DMS114 treated with DMSO at 0.1 percent for 48 hours (cell line): ENCODE measurements at regions not wholly inside any gene's neighbourhood (a gene's known extent, or its start where the extent isn't known, plus 50 kb on each side); places are given as distances from the start of the nearest gene placed in this dataset.
"Not testable (repeated sequence)": the region's sequence is repeated elsewhere in the genome, so short reads cannot be mapped to it uniquely, and the experiment has no call there.

Experiments used
- DNase-seq: peaks from one replicate; lab custom pipeline; 2025; ENCODE audit not compliant: unreplicated experiment; lab: John Stamatoyannopoulos, UW

GRCh38 chr6:8969747-8970146 lies 534.4 kb upstream of the SLC35B3 start:
- no peak for DNase-seq

DNA sequence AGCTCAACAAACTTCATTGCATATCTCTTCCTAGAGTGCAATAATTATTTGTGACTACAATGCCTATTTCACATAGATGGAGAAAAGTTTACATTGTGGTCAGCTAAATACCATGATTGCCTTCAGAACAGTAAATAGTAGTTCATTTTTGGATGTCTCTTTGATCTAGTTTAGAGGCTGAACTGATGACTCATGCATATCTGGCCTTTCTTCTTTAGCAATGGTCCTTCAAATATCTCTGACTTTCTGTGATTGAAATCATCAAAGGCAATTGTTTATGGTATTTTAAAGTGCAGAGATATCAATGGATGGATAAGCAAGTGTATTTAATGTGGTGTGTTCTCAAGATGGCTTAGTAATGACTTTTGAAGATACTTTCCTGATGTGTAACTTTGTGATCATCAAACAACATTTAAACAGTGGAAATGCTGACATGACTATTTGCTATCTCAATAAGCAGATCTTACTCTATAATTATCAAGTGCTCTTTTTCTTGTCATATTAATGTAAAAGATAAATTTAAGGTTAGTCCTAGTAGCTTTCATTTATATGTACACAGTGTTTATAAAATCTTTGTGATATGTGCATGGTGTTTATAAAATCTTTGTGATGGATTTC lies 523.7 kb upstream of the SLC35B3 start:
- DNase-seq, result no peak

GRCh38 chr6:8953310-8953709 lies 518.0 kb upstream of the SLC35B3 start:
- DNase-seq, result no peak

DNA sequence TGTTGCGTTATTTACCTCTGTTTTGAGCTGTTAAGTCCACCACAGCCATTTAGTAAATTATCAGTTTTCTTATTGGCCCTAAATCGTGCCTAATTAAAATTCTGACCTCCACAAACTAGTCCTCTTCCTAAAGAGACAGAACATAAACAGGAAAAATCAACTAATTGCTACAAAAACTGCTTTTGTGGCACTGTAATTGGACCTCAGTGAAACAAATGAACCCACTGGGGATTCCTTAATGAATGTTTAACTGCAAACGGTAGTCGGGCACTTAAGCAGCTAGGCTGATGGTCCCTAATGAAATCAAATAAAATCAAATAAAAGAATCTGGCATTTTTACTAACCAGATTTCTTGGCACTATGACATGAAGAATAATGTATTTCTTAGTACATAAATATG lies 513.4 kb upstream of the SLC35B3 start:
- no peak for DNase-seq

DNA sequence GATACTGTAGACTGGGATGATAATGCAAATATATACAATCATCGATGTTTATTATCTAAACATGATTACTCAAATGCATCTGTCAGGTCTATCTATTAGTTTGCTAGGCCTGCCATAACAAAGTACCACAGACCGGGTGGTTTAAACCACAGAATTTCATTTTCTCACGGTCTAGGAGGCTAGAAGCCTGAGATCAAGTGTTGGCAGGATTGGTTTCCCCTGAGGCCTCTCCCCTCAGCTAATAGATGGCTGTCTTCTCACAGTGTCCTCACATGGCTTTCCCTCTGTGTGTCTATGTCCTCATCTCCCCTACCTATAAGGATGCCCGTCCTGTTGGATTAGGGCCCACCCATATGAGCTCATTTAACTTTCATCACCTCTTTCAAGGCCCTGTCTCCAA lies 512.6 kb upstream of the SLC35B3 start:
- no peak for DNase-seq

DNA sequence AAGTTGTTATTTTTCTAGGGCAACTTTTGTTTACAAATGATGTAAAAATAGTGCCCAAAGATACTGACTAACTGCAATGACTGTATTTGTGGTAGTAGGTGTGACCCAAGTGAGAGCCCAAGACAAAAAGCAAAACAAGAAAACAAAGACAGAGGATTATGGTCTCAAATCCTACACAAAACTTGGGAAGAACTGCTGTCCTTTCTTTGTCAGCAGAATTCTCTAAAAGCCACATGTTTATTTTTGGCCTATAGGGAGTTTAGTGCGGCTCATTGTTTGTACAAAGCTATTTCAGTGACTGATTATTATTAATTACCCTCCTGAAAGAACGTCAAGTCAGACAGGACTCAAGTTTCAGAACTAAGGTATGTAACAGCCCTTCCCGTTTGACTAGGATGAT lies 509.2 kb upstream of the SLC35B3 start:
- DNase-seq, result no peak

DNA sequence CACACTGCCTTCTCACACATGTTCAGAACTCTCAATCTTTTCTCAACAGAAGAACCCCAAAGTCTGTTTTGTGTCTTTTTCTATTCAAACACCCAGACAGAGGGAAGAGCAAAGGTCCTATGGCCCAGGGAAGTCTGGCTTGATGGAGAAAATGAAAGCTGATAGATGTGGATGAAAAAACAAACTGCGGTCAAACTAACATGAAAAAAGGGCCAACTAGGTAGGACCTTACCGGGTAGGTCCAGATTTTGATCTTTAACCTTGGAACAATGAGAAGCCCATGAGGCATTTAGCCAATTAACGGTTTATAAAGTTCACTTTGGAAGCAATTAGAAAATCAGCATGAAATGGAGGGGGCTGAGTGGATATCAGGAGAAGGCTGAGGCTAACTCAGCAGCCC lies 507.7 kb upstream of the SLC35B3 start:
- no peak for DNase-seq

GRCh38 chr6:8941577-8941976 lies 506.2 kb upstream of the SLC35B3 start:
- no peak for DNase-seq

GRCh38 chr6:8940356-8940755 lies 505.0 kb upstream of the SLC35B3 start:
- no peak for DNase-seq

DNA sequence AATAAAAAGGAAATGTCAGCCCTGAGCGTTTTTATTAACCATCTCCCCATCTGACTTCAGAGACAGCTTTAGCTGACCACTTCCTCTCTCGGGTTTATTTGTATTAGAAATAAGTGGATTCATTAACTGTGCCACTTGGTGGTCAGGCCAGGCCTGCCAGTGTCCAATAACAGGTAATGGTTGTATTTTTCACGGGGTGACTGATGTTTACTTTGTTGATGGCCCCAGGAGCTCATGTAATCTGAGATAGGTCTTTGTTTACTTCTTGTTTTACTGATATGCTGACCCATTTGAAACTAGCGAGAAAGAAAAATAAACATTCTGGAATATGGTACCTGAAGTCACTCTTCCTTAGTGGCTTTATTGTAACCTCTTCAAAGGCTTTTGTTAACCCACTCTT lies 504.3 kb upstream of the SLC35B3 start:
- DNase-seq, result no peak

DNA sequence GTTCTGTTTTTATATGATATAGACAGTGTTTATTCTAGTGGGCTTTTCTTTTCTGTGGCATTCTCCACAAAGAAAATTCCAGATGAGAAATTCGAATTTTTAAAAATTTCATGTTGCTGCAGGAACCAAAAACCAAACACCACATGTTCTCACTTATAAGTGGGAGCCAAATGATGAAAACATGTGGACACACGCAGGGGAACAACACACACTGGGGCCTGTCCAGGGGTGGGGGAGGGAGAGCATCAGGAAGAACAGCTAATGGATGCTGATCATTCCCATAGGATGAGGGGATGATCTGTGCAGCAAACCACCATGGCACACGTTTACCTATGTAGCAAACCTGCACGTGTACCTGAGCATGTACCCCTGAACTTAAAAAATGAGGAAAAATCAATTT lies 499.0 kb upstream of the SLC35B3 start:
- DNase-seq, result no peak

- DNase-seq, result no peak
Observed at GRCh38 chr6:8930009-8930408, 494.7 kb upstream of the SLC35B3 start.

GRCh38 chr6:8920244-8920643 lies 484.9 kb upstream of the SLC35B3 start:
- not testable (repeated sequence) for DNase-seq

DNA sequence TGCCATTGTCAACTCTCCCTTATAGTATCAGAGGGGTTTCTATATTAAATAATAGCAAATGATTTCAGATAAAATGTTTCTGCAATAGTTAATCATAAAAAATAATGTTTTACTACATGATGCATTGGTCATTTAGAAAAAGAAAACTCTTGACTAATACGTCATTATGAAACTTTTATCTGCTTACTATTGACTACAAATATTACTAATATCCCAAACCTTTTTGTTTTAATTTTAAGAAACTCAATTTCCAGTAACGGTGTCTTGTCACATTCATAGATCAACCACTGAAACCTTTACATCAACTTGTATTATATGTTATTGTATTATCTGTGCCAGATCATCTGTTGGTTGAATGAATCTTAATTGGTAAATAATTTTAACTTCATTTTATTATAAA lies 482.9 kb upstream of the SLC35B3 start:
- DNase-seq, result no peak

GRCh38 chr6:8914700-8915099 lies 479.4 kb upstream of the SLC35B3 start:
- DNase-seq, result no peak

DNA sequence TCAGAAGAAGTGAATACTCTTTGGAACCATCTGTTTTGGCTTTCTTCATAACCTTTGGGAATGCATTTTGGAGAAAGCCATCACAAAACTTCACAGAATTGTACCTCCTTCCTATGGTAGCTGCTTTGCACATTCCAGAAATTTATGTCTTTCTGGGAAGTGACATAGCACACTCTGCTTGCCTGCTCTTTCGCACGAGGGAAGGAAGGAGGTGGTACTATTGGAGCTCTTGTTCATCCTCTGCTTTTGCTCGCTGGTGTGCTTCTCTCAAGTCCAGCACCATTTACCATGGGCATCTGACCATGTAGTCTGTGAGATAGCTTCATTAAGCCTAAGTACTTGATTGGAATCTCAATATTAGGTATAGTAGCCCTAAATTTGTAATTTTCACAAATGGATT lies 473.3 kb upstream of the SLC35B3 start:
- no peak for DNase-seq

GRCh38 chr6:8906699-8907098 lies 471.4 kb upstream of the SLC35B3 start:
- no peak for DNase-seq

DNA sequence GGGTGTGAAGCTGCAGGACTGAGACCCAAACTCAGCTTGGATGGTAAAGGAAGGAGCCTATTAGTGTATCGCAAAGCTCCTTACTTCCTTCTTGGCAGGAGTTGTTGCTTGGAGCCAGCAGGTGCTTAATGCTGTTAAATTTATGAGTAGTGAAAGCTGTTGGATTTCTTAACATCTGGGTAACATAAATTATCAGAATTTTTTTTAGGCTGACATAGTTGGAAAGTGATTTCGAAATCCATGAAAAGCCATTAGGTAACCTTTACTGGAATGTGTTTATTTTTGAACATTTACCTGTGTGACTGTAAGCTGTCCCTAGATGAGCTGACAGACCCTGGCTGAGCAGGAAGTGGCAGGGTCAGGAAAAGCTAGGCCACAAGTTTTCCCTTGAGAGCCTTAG lies 470.4 kb upstream of the SLC35B3 start:
- DNase-seq, result no peak

DNA sequence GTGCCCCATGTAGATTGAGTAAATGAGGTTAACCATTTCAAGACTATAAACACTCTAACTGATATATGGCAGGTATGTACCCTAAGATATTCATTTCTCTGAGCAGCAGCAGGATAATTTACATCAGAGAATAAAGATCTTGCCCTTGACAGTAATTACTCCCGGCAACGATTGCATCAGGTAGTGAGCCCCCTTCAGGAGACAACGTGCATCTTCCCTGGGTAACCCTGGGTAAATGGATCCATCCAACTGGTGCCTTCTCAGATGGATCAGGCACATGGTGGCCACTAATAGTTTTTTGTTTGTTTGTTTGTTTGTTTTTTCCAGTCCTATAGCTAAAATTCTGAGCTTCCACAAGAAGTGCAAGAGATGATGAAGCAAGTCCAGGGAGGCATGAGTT lies 469.4 kb upstream of the SLC35B3 start:
- DNase-seq, result no peak

DNA sequence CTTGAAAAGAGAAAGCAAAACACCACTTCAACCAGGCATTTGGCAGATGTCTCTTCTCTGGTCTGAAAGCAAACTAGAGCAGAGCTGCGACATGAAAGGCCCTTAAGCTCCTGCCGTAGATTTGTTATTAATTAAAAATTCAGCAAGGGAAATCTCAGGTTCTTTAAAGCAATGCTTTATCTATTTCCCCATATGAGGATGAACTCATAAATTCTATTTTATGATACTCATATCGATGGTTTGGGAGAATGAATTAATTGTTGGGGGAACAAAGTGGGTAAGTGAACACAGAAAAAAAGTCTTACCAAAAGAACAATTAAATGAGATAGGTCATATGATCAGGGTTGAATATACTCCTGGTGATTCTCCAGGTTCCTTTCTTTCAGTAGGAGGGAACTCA lies 464.7 kb upstream of the SLC35B3 start:
- no peak for DNase-seq

- DNase-seq, result no peak
Observed at GRCh38 chr6:8889514-8889913, 454.2 kb upstream of the SLC35B3 start.

GRCh38 chr6:8888468-8888867 lies 453.1 kb upstream of the SLC35B3 start:
- DNase-seq, result peak; percentile 39

DNA sequence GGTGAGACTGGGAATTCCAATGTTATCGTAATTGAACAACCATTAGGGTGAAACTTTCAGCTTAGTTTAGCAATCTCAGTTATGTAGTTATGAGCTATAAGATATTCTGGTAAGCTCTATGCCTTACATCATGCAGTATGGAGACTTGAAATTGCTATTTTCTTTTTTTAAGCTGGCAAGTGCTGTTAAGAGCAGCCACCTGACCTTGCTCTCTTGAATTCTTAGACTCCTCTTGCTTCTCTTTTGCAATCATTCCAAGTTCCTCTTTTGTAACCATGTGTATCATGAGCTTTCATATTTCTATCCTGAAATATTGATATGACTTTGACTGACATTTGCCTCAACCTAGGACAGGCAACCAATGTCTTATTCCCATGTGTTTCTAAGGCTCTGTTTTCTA lies 446.3 kb upstream of the SLC35B3 start:
- DNase-seq, result no peak

GRCh38 chr6:8879334-8879733 lies 444.0 kb upstream of the SLC35B3 start:
- no peak for DNase-seq
